ENCODE measurements at regions not wholly inside any gene's neighbourhood (a gene's known extent, or its start where the extent isn't known, plus 50 kb on each side); places are given as distances from the start of the nearest gene placed in this dataset.
A peak's percentile ranks its signal among the peaks of the same experiment; 100 is the strongest.

DNA sequence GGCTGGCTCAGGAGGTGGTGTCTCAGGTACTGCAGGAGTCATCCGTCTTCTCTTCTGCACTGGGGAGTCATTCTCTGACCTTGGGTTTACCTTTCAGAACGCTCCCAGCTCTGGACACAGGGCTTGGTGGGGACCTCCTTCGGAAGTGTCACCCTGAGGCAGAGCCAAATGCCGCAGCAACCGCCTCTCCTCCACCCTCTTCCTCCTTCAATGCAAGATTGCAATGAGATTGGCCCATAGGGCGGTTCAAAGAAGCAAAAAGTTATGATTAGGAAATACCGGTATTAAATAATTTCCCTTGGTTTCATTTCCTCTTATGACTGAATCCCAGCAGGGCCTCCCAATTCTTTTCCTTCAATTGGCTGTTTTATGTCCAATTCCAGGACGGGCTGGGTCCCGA is 178.8 kb downstream of the ACKR3 start:
- Histone ChIP-seq H4K8ac (ENCODE audit: low read depth, low read length) (peak overlapping the region; percentile 34), H4K12ac (ENCODE audit: low read depth, low read length) (no peak overlapping the region), H3K4me3 (ENCODE audit: low read depth, low read length) (no peak overlapping the region), H3K14ac (ENCODE audit: low read length) (peak overlapping the region; percentile 78), H3K9ac (ENCODE audit: low read length) (no peak overlapping the region), H2AFZ (ENCODE audit: insufficient read depth, low read length, poor library complexity) (no peak overlapping the region), H2BK12ac (ENCODE audit: low read length) (peak overlapping the region; percentile 67), H3K23ac (ENCODE audit: low read length) (no peak overlapping the region), H3K27me3 (ENCODE audit: insufficient read depth, low read length) (no peaks in the 10 kb centered on the region), H3K9me3 (ENCODE audit: insufficient read depth, low read depth, low read length) (peaks cover 3% of the 10 kb centered on the region), H3K36me3 (ENCODE audit: control insufficient read depth in 1 of 2, insufficient read depth in 2 of 2, low read length in 2 of 2) (no peaks in the 10 kb centered on the region), H3K79me2 (ENCODE audit: control insufficient read depth, insufficient read depth, low read length, poor library complexity) (peaks cover 6% of the 10 kb centered on the region), H2BK120ac (ENCODE audit: insufficient read depth, low read length, poor library complexity) (peak overlapping the region; percentile 98), H3K18ac (ENCODE audit: low read length) (peak overlapping the region; percentile 53), H2BK5ac (ENCODE audit: low read depth, low read length, poor library complexity) (peak overlapping the region; percentile 88), H4K91ac (ENCODE audit: low read depth, low read length) (peak overlapping the region; percentile 98), H3K79me1 (ENCODE audit: low read length) (peaks cover 48% of the 10 kb centered on the region), H3K4me2 (ENCODE audit: low read length) (no peak overlapping the region), H3K4ac (ENCODE audit: low read depth, low read length) (no peak overlapping the region), H3K4me1 (ENCODE audit: control insufficient read depth in 1 of 2, insufficient read depth in 2 of 2, low read length in 2 of 2) (peaks cover 30 to 46% of the 10 kb centered on the region in 2 experiments), H3K27ac (ENCODE audit: low read depth, low read length) (peak overlapping the region; percentile 35), H2AK5ac (ENCODE audit: low read length) (peak overlapping the region; percentile 43)
- peak in 1 of 2 donors; percentile 42 for DNase-seq
- no CpG with 5 or more reads among the region's 9 CpGs for WGBS (ENCODE audit: extremely low coverage, insufficient coverage, insufficient read length)

DNA sequence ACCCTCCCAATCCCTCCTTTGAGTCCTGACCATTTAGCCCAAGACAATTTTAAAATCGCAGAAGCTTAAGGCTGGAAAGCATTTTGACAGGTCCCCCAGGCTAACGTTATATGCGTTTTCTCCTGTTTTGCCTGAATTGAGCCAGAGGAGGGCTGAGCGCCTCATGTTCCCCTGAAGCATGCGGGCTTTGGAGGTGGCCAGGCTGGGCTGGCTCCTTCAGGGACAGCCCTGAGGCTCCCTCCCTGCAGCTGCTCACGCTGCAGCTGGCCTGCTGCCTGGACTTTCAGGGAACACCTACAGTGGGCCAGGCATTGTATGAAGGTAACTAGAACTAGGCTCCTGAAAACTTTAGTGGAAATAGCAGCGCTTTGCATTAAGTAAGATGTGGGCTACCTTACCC is 179.2 kb downstream of the ACKR3 start:
- DNase-seq: peak; percentile 84 to 86

DNA sequence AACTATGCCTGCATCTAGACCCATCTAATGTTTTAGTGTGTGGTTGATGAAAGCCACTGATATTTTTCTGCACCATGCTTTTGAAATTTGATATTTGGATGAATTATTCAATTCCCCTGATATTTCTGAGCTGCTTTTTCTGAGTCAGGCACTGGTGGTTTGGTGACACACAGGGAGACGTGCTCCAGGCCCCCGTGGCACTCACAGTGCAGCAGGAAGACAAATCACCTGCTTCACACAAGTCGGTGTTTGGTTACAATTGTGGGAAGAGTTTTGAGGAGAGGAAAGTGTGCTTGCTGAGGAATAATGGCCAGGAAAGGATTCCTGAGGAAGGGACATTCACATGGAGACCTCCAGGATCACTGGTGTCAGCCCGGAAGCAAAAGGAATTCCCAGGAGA is 179.7 kb downstream of the ACKR3 start:
- no peak overlapping the region for H3K9ac ChIP-seq (ENCODE audit: low read length)
- peaks cover 30 to 44% of the 10 kb centered on the region in 2 experiments for H3K4me1 ChIP-seq (ENCODE audit: control insufficient read depth in 1 of 2, insufficient read depth in 2 of 2, low read length in 2 of 2)
- peak overlapping the region; percentile 94 for H3K14ac ChIP-seq (ENCODE audit: low read length)
- H3K4me2 ChIP-seq (ENCODE audit: low read length): no peak overlapping the region
- H3K27ac ChIP-seq (ENCODE audit: low read depth, low read length): peak overlapping the region; percentile 68
- peak overlapping the region; percentile 80 for H3K4ac ChIP-seq (ENCODE audit: low read depth, low read length)
- no peak overlapping the region for H3K23ac ChIP-seq (ENCODE audit: low read length)
- peak overlapping the region; percentile 97 for H2BK12ac ChIP-seq (ENCODE audit: low read length)
- no CpG with 5 or more reads among the region's 4 CpGs for WGBS (ENCODE audit: extremely low coverage, insufficient coverage, insufficient read length)
- peaks cover 3% of the 10 kb centered on the region for H3K9me3 ChIP-seq (ENCODE audit: insufficient read depth, low read depth, low read length)
- H2AFZ ChIP-seq (ENCODE audit: insufficient read depth, low read length, poor library complexity): no peak overlapping the region
- no peak overlapping the region for H3K4me3 ChIP-seq (ENCODE audit: low read depth, low read length)
- H4K12ac ChIP-seq (ENCODE audit: low read depth, low read length): no peak overlapping the region
- peak overlapping the region; percentile 80 for H4K8ac ChIP-seq (ENCODE audit: low read depth, low read length)
- no peaks in the 10 kb centered on the region for H3K36me3 ChIP-seq (ENCODE audit: control insufficient read depth in 1 of 2, insufficient read depth in 2 of 2, low read length in 2 of 2)
- H2AK5ac ChIP-seq (ENCODE audit: low read length): peak overlapping the region; percentile 69
- peaks cover 6% of the 10 kb centered on the region for H3K79me2 ChIP-seq (ENCODE audit: control insufficient read depth, insufficient read depth, low read length, poor library complexity)
- DNase-seq: no peak
- peak overlapping the region; percentile 93 for H3K18ac ChIP-seq (ENCODE audit: low read length)
- H2BK120ac ChIP-seq (ENCODE audit: insufficient read depth, low read length, poor library complexity): peak overlapping the region; percentile 98
- H3K27me3 ChIP-seq (ENCODE audit: insufficient read depth, low read length): no peaks in the 10 kb centered on the region
- H3K79me1 ChIP-seq (ENCODE audit: low read length): peaks cover 49% of the 10 kb centered on the region
- peak overlapping the region; percentile 73 for H2BK5ac ChIP-seq (ENCODE audit: low read depth, low read length, poor library complexity)
- H4K91ac ChIP-seq (ENCODE audit: low read depth, low read length): peak overlapping the region; percentile 98

More for the DNA sequence above, 179.2 kb downstream of the ACKR3 start:
- Histone ChIP-seq H2AK5ac (ENCODE audit: low read length) (peak overlapping the region; percentile 43), H3K36me3 (ENCODE audit: control insufficient read depth in 1 of 2, insufficient read depth in 2 of 2, low read length in 2 of 2) (no peaks in the 10 kb centered on the region), H4K8ac (ENCODE audit: low read depth, low read length) (peak overlapping the region; percentile 30), H3K27ac (ENCODE audit: low read depth, low read length) (peak overlapping the region; percentile 7), H3K79me2 (ENCODE audit: control insufficient read depth, insufficient read depth, low read length, poor library complexity) (peaks cover 6% of the 10 kb centered on the region), H3K23ac (ENCODE audit: low read length) (no peak overlapping the region), H2BK120ac (ENCODE audit: insufficient read depth, low read length, poor library complexity) (peak overlapping the region; percentile 98), H2BK12ac (ENCODE audit: low read length) (peak overlapping the region; percentile 93), H3K4me3 (ENCODE audit: low read depth, low read length) (no peak overlapping the region), H3K27me3 (ENCODE audit: insufficient read depth, low read length) (no peaks in the 10 kb centered on the region), H2BK5ac (ENCODE audit: low read depth, low read length, poor library complexity) (peak overlapping the region; percentile 15), H3K9ac (ENCODE audit: low read length) (no peak overlapping the region), H3K9me3 (ENCODE audit: insufficient read depth, low read depth, low read length) (peaks cover 3% of the 10 kb centered on the region), H3K4ac (ENCODE audit: low read depth, low read length) (peak overlapping the region; percentile 35), H3K4me2 (ENCODE audit: low read length) (no peak overlapping the region), H3K18ac (ENCODE audit: low read length) (peak overlapping the region; percentile 26), H2AFZ (ENCODE audit: insufficient read depth, low read length, poor library complexity) (no peak overlapping the region), H3K4me1 (ENCODE audit: control insufficient read depth in 1 of 2, insufficient read depth in 2 of 2, low read length in 2 of 2) (peaks cover 30 to 44% of the 10 kb centered on the region in 2 experiments), H4K12ac (ENCODE audit: low read depth, low read length) (no peak overlapping the region), H4K91ac (ENCODE audit: low read depth, low read length) (peak overlapping the region; percentile 98), H3K14ac (ENCODE audit: low read length) (peak overlapping the region; percentile 78), H3K79me1 (ENCODE audit: low read length) (peaks cover 46% of the 10 kb centered on the region)
- WGBS (ENCODE audit: extremely low coverage, insufficient coverage, insufficient read length): no CpG with 5 or more reads among the region's 7 CpGs

DNA sequence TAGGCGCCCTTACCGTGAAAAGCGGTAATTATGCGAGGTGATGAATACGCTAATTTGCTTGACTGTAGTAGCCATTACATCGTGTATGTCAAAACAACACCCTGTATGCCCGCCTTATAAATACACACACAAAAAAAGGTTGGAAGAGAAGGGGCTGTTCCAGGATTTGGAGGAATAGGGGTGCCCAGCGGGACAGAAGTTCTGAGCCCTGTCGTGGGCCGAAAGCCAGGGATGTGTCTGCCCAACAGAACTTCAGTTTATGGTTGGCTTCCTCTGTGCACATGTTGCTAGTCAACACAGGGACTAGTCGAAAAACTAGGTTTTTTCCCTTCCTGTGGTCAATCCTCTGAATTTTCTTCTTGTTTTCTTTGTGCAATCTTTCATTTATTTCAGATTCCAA is 182.5 kb downstream of the ACKR3 start:
- H3K27me3 ChIP-seq (ENCODE audit: insufficient read depth, low read length): no peaks in the 10 kb centered on the region
- H4K12ac ChIP-seq (ENCODE audit: low read depth, low read length): no peak overlapping the region
- no peak overlapping the region for H3K9ac ChIP-seq (ENCODE audit: low read length)
- peak overlapping the region; percentile 13 for H2BK12ac ChIP-seq (ENCODE audit: low read length)
- peak overlapping the region; percentile 40 for H4K91ac ChIP-seq (ENCODE audit: low read depth, low read length)
- H3K4me1 ChIP-seq (ENCODE audit: control insufficient read depth in 1 of 2, insufficient read depth in 2 of 2, low read length in 2 of 2): peaks cover 29 to 40% of the 10 kb centered on the region in 2 experiments
- H3K18ac ChIP-seq (ENCODE audit: low read length): no peak overlapping the region
- no peak overlapping the region for H3K4me3 ChIP-seq (ENCODE audit: low read depth, low read length)
- H3K14ac ChIP-seq (ENCODE audit: low read length): no peak overlapping the region
- H3K27ac ChIP-seq (ENCODE audit: low read depth, low read length): no peak overlapping the region
- H4K8ac ChIP-seq (ENCODE audit: low read depth, low read length): no peak overlapping the region
- H3K23ac ChIP-seq (ENCODE audit: low read length): no peak overlapping the region
- peaks cover 6% of the 10 kb centered on the region for H3K79me2 ChIP-seq (ENCODE audit: control insufficient read depth, insufficient read depth, low read length, poor library complexity)
- no peak overlapping the region for H3K4ac ChIP-seq (ENCODE audit: low read depth, low read length)
- H2BK120ac ChIP-seq (ENCODE audit: insufficient read depth, low read length, poor library complexity): peak overlapping the region; percentile 28
- H3K79me1 ChIP-seq (ENCODE audit: low read length): peaks cover 38% of the 10 kb centered on the region
- no peaks in the 10 kb centered on the region for H3K36me3 ChIP-seq (ENCODE audit: control insufficient read depth in 1 of 2, insufficient read depth in 2 of 2, low read length in 2 of 2)
- no CpG with 5 or more reads among the region's 11 CpGs for WGBS (ENCODE audit: extremely low coverage, insufficient coverage, insufficient read length)
- no peak overlapping the region for H2AFZ ChIP-seq (ENCODE audit: insufficient read depth, low read length, poor library complexity)
- H3K9me3 ChIP-seq (ENCODE audit: insufficient read depth, low read depth, low read length): peaks cover 3% of the 10 kb centered on the region
- H3K4me2 ChIP-seq (ENCODE audit: low read length): no peak overlapping the region
- no peak for DNase-seq
- no peak overlapping the region for H2BK5ac ChIP-seq (ENCODE audit: low read depth, low read length, poor library complexity)
- H2AK5ac ChIP-seq (ENCODE audit: low read length): no peak overlapping the region
